Testis (tissue), 2 donors: ENCODE measurements at regions not wholly inside any gene's neighbourhood (a gene's known extent, or its start where the extent isn't known, plus 50 kb on each side); places are given as distances from the start of the nearest gene placed in this dataset.
A peak's percentile ranks its signal among the peaks of the same experiment; 100 is the strongest.

Experiments used
- POLR2A ChIP-seq: fragments of 450-650 bp; IDR thresholded peaks from one replicate; pipeline ENCODE4 v1.6.1; 2017; ENCODE audit warnings: antibody characterized with exemption, mild to moderate bottlenecking, moderate library complexity
- TF ChIP-seq, protein P1 (sequence below), 3 experiments: fragments of 450-650 bp in 2 of 3; fragments of 200-600 bp in 1 of 3; sonication (generic) in 1 of 3; IDR thresholded peaks; one replicate each; pipeline ENCODE4 v1.5.1; 2016 to 2019; ENCODE audit warnings: antibody characterized with exemption in 3 of 3, mild to moderate bottlenecking in 2 of 3, moderate library complexity in 1 of 3

DNA sequence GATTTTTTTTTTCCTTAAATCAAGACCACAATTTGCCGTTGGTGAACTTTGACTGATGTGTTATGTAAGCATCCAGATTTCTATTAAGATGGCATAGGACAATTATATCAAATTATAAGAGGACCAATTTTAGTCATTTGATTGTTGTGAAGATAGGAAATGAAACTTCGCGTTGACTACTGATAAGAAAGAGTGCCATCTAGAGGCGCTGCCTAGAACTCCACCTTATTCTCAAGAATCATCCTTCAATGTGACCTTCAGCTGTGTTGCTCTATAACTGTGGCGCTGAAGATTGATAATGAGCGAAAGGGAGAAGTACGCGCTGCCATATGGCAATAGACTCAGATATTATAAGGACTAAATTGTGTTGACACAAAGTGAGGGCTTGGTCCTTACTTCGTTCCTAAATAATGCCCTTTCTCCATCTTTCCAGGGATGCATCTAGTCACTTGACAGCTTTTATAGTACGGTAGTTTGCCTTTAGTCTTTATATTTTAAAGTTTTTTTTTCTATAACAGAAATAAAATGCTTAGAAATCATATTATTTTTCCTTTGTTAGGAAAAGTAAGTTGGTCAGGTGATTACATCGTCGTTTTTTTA lies 350.8 kb upstream of the STXBP6 start:
- TF ChIP-seq, protein P1, sequence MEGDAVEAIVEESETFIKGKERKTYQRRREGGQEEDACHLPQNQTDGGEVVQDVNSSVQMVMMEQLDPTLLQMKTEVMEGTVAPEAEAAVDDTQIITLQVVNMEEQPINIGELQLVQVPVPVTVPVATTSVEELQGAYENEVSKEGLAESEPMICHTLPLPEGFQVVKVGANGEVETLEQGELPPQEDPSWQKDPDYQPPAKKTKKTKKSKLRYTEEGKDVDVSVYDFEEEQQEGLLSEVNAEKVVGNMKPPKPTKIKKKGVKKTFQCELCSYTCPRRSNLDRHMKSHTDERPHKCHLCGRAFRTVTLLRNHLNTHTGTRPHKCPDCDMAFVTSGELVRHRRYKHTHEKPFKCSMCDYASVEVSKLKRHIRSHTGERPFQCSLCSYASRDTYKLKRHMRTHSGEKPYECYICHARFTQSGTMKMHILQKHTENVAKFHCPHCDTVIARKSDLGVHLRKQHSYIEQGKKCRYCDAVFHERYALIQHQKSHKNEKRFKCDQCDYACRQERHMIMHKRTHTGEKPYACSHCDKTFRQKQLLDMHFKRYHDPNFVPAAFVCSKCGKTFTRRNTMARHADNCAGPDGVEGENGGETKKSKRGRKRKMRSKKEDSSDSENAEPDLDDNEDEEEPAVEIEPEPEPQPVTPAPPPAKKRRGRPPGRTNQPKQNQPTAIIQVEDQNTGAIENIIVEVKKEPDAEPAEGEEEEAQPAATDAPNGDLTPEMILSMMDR (IDR thresholded peaks at IDR 0.05): peak; percentile 43 to 74 (median 46)
- no peak for TF ChIP-seq POLR2A
